ENCODE measurements at regions not wholly inside any gene's neighbourhood (a gene's known extent, or its start where the extent isn't known, plus 50 kb on each side); places are given as distances from the start of the nearest gene placed in this dataset.
A peak's percentile ranks its signal among the peaks of the same experiment; 100 is the strongest.
"Not testable (repeated sequence)": the region's sequence is repeated elsewhere in the genome, so short reads cannot be mapped to it uniquely, and the experiment has no call there.

DNA sequence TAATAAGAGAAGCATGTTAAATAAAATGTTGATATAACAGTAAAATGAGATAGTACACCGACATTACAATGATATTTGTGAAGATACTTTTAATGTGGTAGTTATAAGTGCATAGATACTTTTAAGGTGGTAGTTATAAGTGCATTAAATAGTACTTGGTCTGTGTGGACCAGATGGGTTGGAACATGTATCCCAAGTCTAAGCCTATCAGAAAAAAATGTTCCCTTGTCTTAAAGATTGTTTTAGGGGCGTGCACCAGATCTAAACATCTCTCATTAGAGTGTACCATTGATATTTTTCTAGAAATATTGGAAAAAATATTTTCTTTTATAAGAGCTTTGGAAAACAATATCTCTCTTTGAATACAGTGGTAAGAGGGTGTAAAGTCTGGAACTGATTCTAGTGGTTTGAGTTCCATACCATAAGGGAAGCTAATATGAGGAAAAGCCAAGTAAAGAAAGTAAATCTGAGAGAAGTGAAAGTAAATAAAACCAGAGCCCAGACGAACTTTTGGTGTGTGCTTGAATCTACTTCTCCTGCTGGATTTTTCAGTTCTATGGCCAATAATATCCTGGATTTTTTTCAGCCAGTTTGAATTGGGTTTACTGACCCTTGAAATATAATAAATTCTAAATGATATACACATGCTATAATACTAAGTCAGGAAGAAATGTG, 175.3 kb downstream of the MBL2 start:
- peak; percentile 40; the same call in 2 of the 3 replicates for ATAC-seq
- TF ChIP-seq CSDC2 (CRISPR knock-in tag; IDR thresholded peaks at IDR 0.05) = no peak
- TF ChIP-seq BACH2 (CRISPR knock-in tag; IDR thresholded peaks at IDR 0.05; ENCODE audit: borderline replicate concordance) = no peak
- TF ChIP-seq TOX (CRISPR knock-in tag; IDR thresholded peaks at IDR 0.05; ENCODE audit: borderline replicate concordance) = no peak
- no peak for TF ChIP-seq ZFP30 (CRISPR knock-in tag; IDR thresholded peaks at IDR 0.05)
- TF ChIP-seq ZNF8 (CRISPR knock-in tag; IDR thresholded peaks at IDR 0.05) = no peak

GRCh38 chr10:52598936-52599335, 173.6 kb downstream of the MBL2 start:
- TF ChIP-seq ZNF8 (CRISPR knock-in tag; IDR thresholded peaks at IDR 0.05) = no peak
- ATAC-seq = peak; percentile 62

DNA sequence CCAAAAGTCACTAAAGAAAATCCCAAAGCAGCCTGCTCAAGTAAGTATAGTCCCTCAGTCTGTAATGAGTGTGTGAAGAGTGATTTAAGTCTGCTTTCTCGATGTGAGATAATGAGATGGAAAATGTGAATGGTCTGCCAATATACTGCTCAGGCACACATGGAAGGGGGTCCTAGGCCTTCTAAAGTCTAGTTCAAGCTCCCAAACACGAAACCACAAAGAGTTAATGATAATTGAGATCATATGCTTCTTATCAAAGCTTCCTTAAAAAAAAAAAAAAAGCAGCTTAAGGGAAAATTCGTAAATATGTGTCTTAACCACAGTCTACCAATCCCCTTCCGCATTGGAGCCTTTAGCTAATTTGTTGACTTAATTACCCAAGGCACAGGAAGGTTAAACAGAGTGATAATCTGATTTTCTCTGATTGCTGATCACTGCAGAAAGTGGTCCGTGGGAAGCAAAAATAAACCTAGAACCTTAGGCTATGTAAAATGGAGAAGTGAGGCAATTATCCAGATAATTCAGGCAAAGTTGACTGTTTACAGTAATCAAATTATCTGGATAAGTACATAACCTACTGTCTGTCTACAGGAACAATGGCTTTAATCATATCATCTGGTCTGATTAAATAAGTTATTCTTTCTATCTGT, 172.9 kb downstream of the MBL2 start:
- TF ChIP-seq, protein P1, sequence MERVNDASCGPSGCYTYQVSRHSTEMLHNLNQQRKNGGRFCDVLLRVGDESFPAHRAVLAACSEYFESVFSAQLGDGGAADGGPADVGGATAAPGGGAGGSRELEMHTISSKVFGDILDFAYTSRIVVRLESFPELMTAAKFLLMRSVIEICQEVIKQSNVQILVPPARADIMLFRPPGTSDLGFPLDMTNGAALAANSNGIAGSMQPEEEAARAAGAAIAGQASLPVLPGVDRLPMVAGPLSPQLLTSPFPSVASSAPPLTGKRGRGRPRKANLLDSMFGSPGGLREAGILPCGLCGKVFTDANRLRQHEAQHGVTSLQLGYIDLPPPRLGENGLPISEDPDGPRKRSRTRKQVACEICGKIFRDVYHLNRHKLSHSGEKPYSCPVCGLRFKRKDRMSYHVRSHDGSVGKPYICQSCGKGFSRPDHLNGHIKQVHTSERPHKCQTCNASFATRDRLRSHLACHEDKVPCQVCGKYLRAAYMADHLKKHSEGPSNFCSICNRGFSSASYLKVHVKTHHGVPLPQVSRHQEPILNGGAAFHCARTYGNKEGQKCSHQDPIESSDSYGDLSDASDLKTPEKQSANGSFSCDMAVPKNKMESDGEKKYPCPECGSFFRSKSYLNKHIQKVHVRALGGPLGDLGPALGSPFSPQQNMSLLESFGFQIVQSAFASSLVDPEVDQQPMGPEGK (CRISPR knock-in tag; IDR thresholded peaks at IDR 0.05; ENCODE audit: borderline replicate concordance) = no peak
- TF ChIP-seq CSDC2 (CRISPR knock-in tag; IDR thresholded peaks at IDR 0.05) (no peak), SNAI2 (CRISPR knock-in tag; IDR thresholded peaks at IDR 0.05) (0 out of 2 replicates have a peak, but pooled peaks have one; percentile 29), TCF4 (CRISPR knock-in tag; IDR thresholded peaks at IDR 0.05; ENCODE audit: borderline replicate concordance) (peak; percentile 84), OSR1 (CRISPR knock-in tag; IDR thresholded peaks at IDR 0.05) (no peak), ZNF70 (CRISPR knock-in tag; IDR thresholded peaks at IDR 0.05) (peak; percentile 78), ZFP3 (CRISPR knock-in tag; IDR thresholded peaks at IDR 0.05) (no peak), RARB (CRISPR knock-in tag; IDR thresholded peaks at IDR 0.05) (no peak), ZFP30 (CRISPR knock-in tag; IDR thresholded peaks at IDR 0.05) (0 out of 2 replicates have a peak, but pooled peaks have one; percentile 21), ESRRG (CRISPR knock-in tag; IDR thresholded peaks at IDR 0.05) (0 out of 2 replicates have a peak, but pooled peaks have one; percentile 52), BACH2 (CRISPR knock-in tag; IDR thresholded peaks at IDR 0.05; ENCODE audit: borderline replicate concordance) (no peak), ZNF8 (CRISPR knock-in tag; IDR thresholded peaks at IDR 0.05) (peak; percentile 39; the same call in 1 of the 2 replicates), ZNF565 (CRISPR knock-in tag; conservative IDR thresholded peaks at IDR 0.05; ENCODE audit: low read depth) (0 out of 2 replicates have a peak, but pooled peaks have one; percentile 67), CSRNP3 (CRISPR knock-in tag; IDR thresholded peaks at IDR 0.05) (peak; percentile 85), TOX (CRISPR knock-in tag; IDR thresholded peaks at IDR 0.05; ENCODE audit: borderline replicate concordance) (no peak), GLIS3 (CRISPR knock-in tag; IDR thresholded peaks at IDR 0.05) (no peak; the same call in 1 of the 2 replicates), PPARA (CRISPR knock-in tag; IDR thresholded peaks at IDR 0.05; ENCODE audit: borderline replicate concordance) (peak; percentile 48; the same call in 1 of the 2 replicates), ISL1 (CRISPR knock-in tag; IDR thresholded peaks at IDR 0.05) (peak; percentile 66), ZC3H10 (CRISPR knock-in tag; IDR thresholded peaks at IDR 0.05) (peak; percentile 86), ARNTL (CRISPR knock-in tag; IDR thresholded peaks at IDR 0.05; ENCODE audit: borderline replicate concordance, low read depth) (no peak)
- TF ChIP-seq, protein P2, sequence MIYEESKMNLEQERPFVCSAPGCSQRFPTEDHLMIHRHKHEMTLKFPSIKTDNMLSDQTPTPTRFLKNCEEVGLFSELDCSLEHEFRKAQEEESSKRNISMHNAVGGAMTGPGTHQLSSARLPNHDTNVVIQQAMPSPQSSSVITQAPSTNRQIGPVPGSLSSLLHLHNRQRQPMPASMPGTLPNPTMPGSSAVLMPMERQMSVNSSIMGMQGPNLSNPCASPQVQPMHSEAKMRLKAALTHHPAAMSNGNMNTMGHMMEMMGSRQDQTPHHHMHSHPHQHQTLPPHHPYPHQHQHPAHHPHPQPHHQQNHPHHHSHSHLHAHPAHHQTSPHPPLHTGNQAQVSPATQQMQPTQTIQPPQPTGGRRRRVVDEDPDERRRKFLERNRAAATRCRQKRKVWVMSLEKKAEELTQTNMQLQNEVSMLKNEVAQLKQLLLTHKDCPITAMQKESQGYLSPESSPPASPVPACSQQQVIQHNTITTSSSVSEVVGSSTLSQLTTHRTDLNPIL (CRISPR knock-in tag; IDR thresholded peaks at IDR 0.05; ENCODE audit: low read depth) = no peak
- TF ChIP-seq, protein P3, sequence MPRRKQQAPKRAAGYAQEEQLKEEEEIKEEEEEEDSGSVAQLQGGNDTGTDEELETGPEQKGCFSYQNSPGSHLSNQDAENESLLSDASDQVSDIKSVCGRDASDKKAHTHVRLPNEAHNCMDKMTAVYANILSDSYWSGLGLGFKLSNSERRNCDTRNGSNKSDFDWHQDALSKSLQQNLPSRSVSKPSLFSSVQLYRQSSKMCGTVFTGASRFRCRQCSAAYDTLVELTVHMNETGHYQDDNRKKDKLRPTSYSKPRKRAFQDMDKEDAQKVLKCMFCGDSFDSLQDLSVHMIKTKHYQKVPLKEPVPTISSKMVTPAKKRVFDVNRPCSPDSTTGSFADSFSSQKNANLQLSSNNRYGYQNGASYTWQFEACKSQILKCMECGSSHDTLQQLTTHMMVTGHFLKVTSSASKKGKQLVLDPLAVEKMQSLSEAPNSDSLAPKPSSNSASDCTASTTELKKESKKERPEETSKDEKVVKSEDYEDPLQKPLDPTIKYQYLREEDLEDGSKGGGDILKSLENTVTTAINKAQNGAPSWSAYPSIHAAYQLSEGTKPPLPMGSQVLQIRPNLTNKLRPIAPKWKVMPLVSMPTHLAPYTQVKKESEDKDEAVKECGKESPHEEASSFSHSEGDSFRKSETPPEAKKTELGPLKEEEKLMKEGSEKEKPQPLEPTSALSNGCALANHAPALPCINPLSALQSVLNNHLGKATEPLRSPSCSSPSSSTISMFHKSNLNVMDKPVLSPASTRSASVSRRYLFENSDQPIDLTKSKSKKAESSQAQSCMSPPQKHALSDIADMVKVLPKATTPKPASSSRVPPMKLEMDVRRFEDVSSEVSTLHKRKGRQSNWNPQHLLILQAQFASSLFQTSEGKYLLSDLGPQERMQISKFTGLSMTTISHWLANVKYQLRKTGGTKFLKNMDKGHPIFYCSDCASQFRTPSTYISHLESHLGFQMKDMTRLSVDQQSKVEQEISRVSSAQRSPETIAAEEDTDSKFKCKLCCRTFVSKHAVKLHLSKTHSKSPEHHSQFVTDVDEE (CRISPR knock-in tag; IDR thresholded peaks at IDR 0.05) = peak; percentile 87
- TF ChIP-seq, protein P4, sequence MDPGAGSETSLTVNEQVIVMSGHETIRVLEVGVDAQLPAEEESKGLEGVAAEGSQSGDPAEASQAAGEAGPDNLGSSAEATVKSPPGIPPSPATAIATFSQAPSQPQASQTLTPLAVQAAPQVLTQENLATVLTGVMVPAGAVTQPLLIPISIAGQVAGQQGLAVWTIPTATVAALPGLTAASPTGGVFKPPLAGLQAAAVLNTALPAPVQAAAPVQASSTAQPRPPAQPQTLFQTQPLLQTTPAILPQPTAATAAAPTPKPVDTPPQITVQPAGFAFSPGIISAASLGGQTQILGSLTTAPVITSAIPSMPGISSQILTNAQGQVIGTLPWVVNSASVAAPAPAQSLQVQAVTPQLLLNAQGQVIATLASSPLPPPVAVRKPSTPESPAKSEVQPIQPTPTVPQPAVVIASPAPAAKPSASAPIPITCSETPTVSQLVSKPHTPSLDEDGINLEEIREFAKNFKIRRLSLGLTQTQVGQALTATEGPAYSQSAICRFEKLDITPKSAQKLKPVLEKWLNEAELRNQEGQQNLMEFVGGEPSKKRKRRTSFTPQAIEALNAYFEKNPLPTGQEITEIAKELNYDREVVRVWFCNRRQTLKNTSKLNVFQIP (CRISPR knock-in tag; IDR thresholded peaks at IDR 0.05; ENCODE audit: borderline replicate concordance, low read depth) = 0 out of 2 replicates have a peak, but pooled peaks have one; percentile 39
- ATAC-seq = peak; percentile 43

DNA sequence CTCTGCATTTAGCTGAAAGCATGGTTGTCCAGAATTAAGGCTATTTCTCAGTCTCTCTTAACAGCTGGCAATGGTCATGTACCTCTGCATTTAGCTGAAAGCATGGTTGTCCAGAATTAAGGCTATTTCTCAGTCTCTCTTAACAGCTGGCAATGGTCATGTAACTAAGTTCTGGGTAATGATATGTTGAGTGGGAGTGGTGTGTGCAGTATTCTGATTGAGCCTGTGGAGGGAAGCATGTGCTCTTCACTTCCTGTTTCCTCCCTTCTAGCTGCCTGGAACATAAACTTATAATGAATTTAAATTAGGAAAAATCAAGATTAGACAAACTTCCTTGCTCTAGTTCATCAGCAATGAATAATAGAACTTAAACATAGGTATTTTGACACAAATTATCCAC, 168.5 kb downstream of the MBL2 start:
- not testable (repeated sequence) for ATAC-seq
